Naive B cell (primary cell): ENCODE measurements at regions not wholly inside any gene's neighbourhood (a gene's known extent, or its start where the extent isn't known, plus 50 kb on each side); places are given as distances from the start of the nearest gene placed in this dataset.
"Not testable (repeated sequence)": the region's sequence is repeated elsewhere in the genome, so short reads cannot be mapped to it uniquely, and the experiment has no call there.

Source experiments
- ATAC-seq, 2 donors: fragments of 150-1000 bp; cut with Tn5 transposase; 2 replicates each; pipeline ENCODE4 v1.10.0; 2021; ENCODE audit warnings: low read depth in 2 of 2, mild to moderate bottlenecking in 2 of 2, moderate library complexity in 2 of 2
- DNase-seq: peaks from one replicate; pipeline ENCODE4 v3.0.0; 2022
- H3K27ac Mint-ChIP-seq, 6 donors: one replicate each; pipeline ENCODE4 v1.8.0; 2020 to 2022; ENCODE audit warnings: mild to moderate bottlenecking in 6 of 6, mixed read lengths in 6 of 6, moderate library complexity in 5 of 6, inconsistent platforms in 2 of 6
- H3K27me3 Mint-ChIP-seq, 3 donors: one replicate each; pipeline ENCODE4 v1.8.0; 2021 to 2022; ENCODE audit warnings: mixed read lengths in 3 of 3, mild to moderate bottlenecking in 1 of 3
- H3K36me3 Mint-ChIP-seq, 2 donors: one replicate each; pipeline ENCODE4 v1.8.0; 2020 to 2022; ENCODE audit warnings: mixed read lengths in 2 of 2, inconsistent platforms in 1 of 2, mild to moderate bottlenecking in 1 of 2
- H3K4me1 Mint-ChIP-seq, 3 donors: one replicate each; pipeline ENCODE4 v1.8.0; 2020 to 2022; ENCODE audit warnings: mixed read lengths in 3 of 3, inconsistent platforms in 1 of 3, mild to moderate bottlenecking in 1 of 3, moderate library complexity in 1 of 3
- H3K4me3 Mint-ChIP-seq, 8 donors: one replicate each; pipeline ENCODE4 v1.8.0; 2020 to 2022; ENCODE audit warnings: mild to moderate bottlenecking in 8 of 8, mixed read lengths in 8 of 8, moderate library complexity in 8 of 8, inconsistent platforms in 2 of 8
- H3K9me3 Mint-ChIP-seq, 7 donors: one replicate each; pipeline ENCODE4 v1.8.0; 2020 to 2022; ENCODE audit warnings: mixed read lengths in 7 of 7, mild to moderate bottlenecking in 5 of 7, inconsistent platforms in 2 of 7, moderate library complexity in 1 of 7

- not testable (repeated sequence) for H3K27ac Mint-ChIP-seq, ATAC-seq, DNase-seq, H3K27me3 Mint-ChIP-seq, H3K9me3 Mint-ChIP-seq, H3K4me3 Mint-ChIP-seq, H3K36me3 Mint-ChIP-seq, H3K4me1 Mint-ChIP-seq
These were observed 216.2 kb upstream of the VKORC1L1 start for GRCh38 chr7:65656494-65657188.

GRCh38 chr7:65683362-65683761 lies 189.5 kb upstream of the VKORC1L1 start:
- H3K27ac Mint-ChIP-seq, H3K27me3 Mint-ChIP-seq, H3K36me3 Mint-ChIP-seq, ATAC-seq, DNase-seq, H3K9me3 Mint-ChIP-seq, H3K4me3 Mint-ChIP-seq, H3K4me1 Mint-ChIP-seq: not testable (repeated sequence)

- not testable (repeated sequence) for H3K27ac Mint-ChIP-seq, H3K4me1 Mint-ChIP-seq, DNase-seq, ATAC-seq, H3K4me3 Mint-ChIP-seq, H3K36me3 Mint-ChIP-seq, H3K9me3 Mint-ChIP-seq, H3K27me3 Mint-ChIP-seq
These were observed 173.7 kb upstream of the VKORC1L1 start for GRCh38 chr7:65699026-65699714.

GRCh38 chr7:65699715-65700356 lies 173.0 kb upstream of the VKORC1L1 start:
- H3K27me3 Mint-ChIP-seq, H3K36me3 Mint-ChIP-seq, H3K4me1 Mint-ChIP-seq, H3K9me3 Mint-ChIP-seq, DNase-seq, H3K4me3 Mint-ChIP-seq, ATAC-seq, H3K27ac Mint-ChIP-seq: not testable (repeated sequence)

GRCh38 chr7:65719123-65719798 lies 153.6 kb upstream of the VKORC1L1 start:
- not testable (repeated sequence) for ATAC-seq, H3K27me3 Mint-ChIP-seq, H3K4me1 Mint-ChIP-seq, H3K27ac Mint-ChIP-seq, DNase-seq, H3K9me3 Mint-ChIP-seq, H3K36me3 Mint-ChIP-seq, H3K4me3 Mint-ChIP-seq

- H3K4me3 Mint-ChIP-seq: peak overlapping the region in 1 of 8 donors; percentile 15
- H3K27ac Mint-ChIP-seq: peak overlapping the region in 3 of 6 donors; percentile 26 to 94 (median 49)
- ATAC-seq (peak; percentile 57 to 75), DNase-seq (peak; percentile 63)
- no peaks in the 10 kb centered on the region for H3K27me3 Mint-ChIP-seq
- H3K36me3 Mint-ChIP-seq: no peaks in the 10 kb centered on the region
- H3K9me3 Mint-ChIP-seq: no peaks in the 10 kb centered on the region
- peaks cover 0 to 15% (median 9%) of the 10 kb centered on the region in 3 donors for H3K4me1 Mint-ChIP-seq
These were observed 150.5 kb upstream of the VKORC1L1 start for GRCh38 chr7:65722361-65722792.

GRCh38 chr7:65727182-65727581 lies 145.7 kb upstream of the VKORC1L1 start:
- H3K9me3 Mint-ChIP-seq, DNase-seq, H3K36me3 Mint-ChIP-seq, H3K27me3 Mint-ChIP-seq, ATAC-seq, H3K4me3 Mint-ChIP-seq: not testable (repeated sequence)
- peak overlapping the region in 1 of 6 donors; percentile 23 for H3K27ac Mint-ChIP-seq
- peaks cover 0 to 18% (median 13%) of the 10 kb centered on the region in 3 donors for H3K4me1 Mint-ChIP-seq

- peaks cover 0 to 7% (median 4%) of the 10 kb centered on the region in 3 donors for H3K4me1 Mint-ChIP-seq
- H3K27ac Mint-ChIP-seq: peak overlapping the region in 2 of 6 donors; percentile 51 to 77
- DNase-seq: no peak
- no peaks in the 10 kb centered on the region for H3K36me3 Mint-ChIP-seq
- no peak for ATAC-seq
- H3K9me3 Mint-ChIP-seq: peaks cover 0 to 3% (median 0%) of the 10 kb centered on the region in 7 donors
- H3K27me3 Mint-ChIP-seq: no peaks in the 10 kb centered on the region
- peak overlapping the region in 4 of 8 donors; percentile 7 to 80 (median 54) for H3K4me3 Mint-ChIP-seq
These were observed 141.7 kb upstream of the VKORC1L1 start for GRCh38 chr7:65731129-65731528.

- no peaks in the 10 kb centered on the region for H3K36me3 Mint-ChIP-seq
- DNase-seq (no peak), ATAC-seq (peak in 1 of 2 donors; percentile 42)
- H3K4me3 Mint-ChIP-seq: peak overlapping the region in 1 of 8 donors; percentile 7
- no peaks in the 10 kb centered on the region for H3K27me3 Mint-ChIP-seq
- peak overlapping the region in 1 of 6 donors; percentile 51 for H3K27ac Mint-ChIP-seq
- peaks cover 0 to 3% (median 0%) of the 10 kb centered on the region in 7 donors for H3K9me3 Mint-ChIP-seq
- H3K4me1 Mint-ChIP-seq: peaks cover 0 to 7% (median 4%) of the 10 kb centered on the region in 3 donors
These were observed 141.3 kb upstream of the VKORC1L1 start for GRCh38 chr7:65731562-65732035.

- no peak for ATAC-seq
- Mint-ChIP-seq H3K4me3 (peak overlapping the region in 1 of 8 donors; percentile 53), H3K27ac (peak overlapping the region in 1 of 6 donors; percentile 28), H3K9me3 (no peaks in the 10 kb centered on the region), H3K27me3 (no peaks in the 10 kb centered on the region), H3K36me3 (peaks cover 0 to 7% of the 10 kb centered on the region in 2 donors), H3K4me1 (peaks cover under 1 to 9% (median 4%) of the 10 kb centered on the region in 3 donors)
- DNase-seq: no peak
These were observed 128.5 kb upstream of the VKORC1L1 start for GRCh38 chr7:65744406-65744805.

GRCh38 chr7:65746398-65746669 lies 126.5 kb upstream of the VKORC1L1 start:
- ATAC-seq: no peak
- H3K4me3 Mint-ChIP-seq: no peak overlapping the region
- no peaks in the 10 kb centered on the region for H3K9me3 Mint-ChIP-seq
- H3K27me3 Mint-ChIP-seq: no peaks in the 10 kb centered on the region
- peaks cover 6 to 11% (median 7%) of the 10 kb centered on the region in 3 donors for H3K4me1 Mint-ChIP-seq
- no peaks in the 10 kb centered on the region for H3K36me3 Mint-ChIP-seq
- H3K27ac Mint-ChIP-seq: no peak overlapping the region
- DNase-seq: no peak

GRCh38 chr7:65749039-65749438 lies 123.8 kb upstream of the VKORC1L1 start:
- H3K27ac Mint-ChIP-seq: peak overlapping the region in 1 of 6 donors; percentile 29
- no peaks in the 10 kb centered on the region for H3K9me3 Mint-ChIP-seq
- peaks cover 6 to 21% (median 7%) of the 10 kb centered on the region in 3 donors for H3K4me1 Mint-ChIP-seq
- no peaks in the 10 kb centered on the region for H3K27me3 Mint-ChIP-seq
- H3K4me3 Mint-ChIP-seq: peak overlapping the region in 2 of 8 donors; percentile 96 to 97
- no peak for ATAC-seq
- no peaks in the 10 kb centered on the region for H3K36me3 Mint-ChIP-seq
- no peak for DNase-seq

- H3K27ac Mint-ChIP-seq: no peak overlapping the region
- ATAC-seq: no peak
- peak overlapping the region in 6 of 8 donors; percentile 88 to 99 (median 96) for H3K4me3 Mint-ChIP-seq
These were observed 123.4 kb upstream of the VKORC1L1 start for GRCh38 chr7:65749518-65749917.

More at GRCh38 chr7:65749518-65749917, 123.4 kb upstream of the VKORC1L1 start:
- H3K9me3 Mint-ChIP-seq: no peaks in the 10 kb centered on the region
- no peaks in the 10 kb centered on the region for H3K27me3 Mint-ChIP-seq
- peaks cover 6 to 21% (median 7%) of the 10 kb centered on the region in 3 donors for H3K4me1 Mint-ChIP-seq
- no peak for DNase-seq
- H3K36me3 Mint-ChIP-seq: no peaks in the 10 kb centered on the region
